SK-N-SH treated with all-trans-retinoic acid at 6 μM for 48 hours (cell line): ENCODE measurements at regions not wholly inside any gene's neighbourhood (a gene's known extent, or its start where the extent isn't known, plus 50 kb on each side); places are given as distances from the start of the nearest gene placed in this dataset.

Experiments used
- ATAC-seq: fragments of 200-7000 bp; cut with Tn5 transposase; 3 replicates; pipeline ENCODE4 v1.9.1; 2020; ENCODE audit warnings: mild to moderate bottlenecking, moderate library complexity
- ARNTL ChIP-seq: fragments of 450-650 bp; formaldehyde crosslinking; IDR thresholded peaks from 2 replicates; pipeline ENCODE4 v1.5.0; 2020; ENCODE audit warnings: low read depth, mild to moderate bottlenecking, moderate library complexity, borderline replicate concordance
- BACH2 ChIP-seq: fragments of 250-450 bp; sonication (Bioruptor Pico); IDR thresholded peaks from 2 replicates; pipeline ENCODE4 v1.9.0; 2021; ENCODE audit warnings: mild to moderate bottlenecking, borderline replicate concordance
- CSDC2 ChIP-seq: fragments of 250-450 bp; sonication (Bioruptor Pico); IDR thresholded peaks from 2 replicates; pipeline ENCODE4 v1.5.0; 2020; ENCODE audit warnings: mild to moderate bottlenecking, moderate library complexity
- CSRNP3 ChIP-seq: fragments of 250-450 bp; sonication (Bioruptor Pico); IDR thresholded peaks from 2 replicates; pipeline ENCODE4 v1.5.1; 2021; ENCODE audit warnings: mild to moderate bottlenecking, moderate library complexity
- ESRRG ChIP-seq: fragments of 250-450 bp; sonication (Bioruptor Pico); IDR thresholded peaks from 2 replicates; pipeline ENCODE4 v1.6.1; 2021; ENCODE audit warnings: mild to moderate bottlenecking
- GLIS3 ChIP-seq: fragments of 250-450 bp; sonication (Bioruptor Pico); IDR thresholded peaks from 2 replicates; pipeline ENCODE4 v1.5.0; 2020; ENCODE audit warnings: mild to moderate bottlenecking, moderate library complexity
- ISL1 ChIP-seq: fragments of 250-450 bp; sonication (Bioruptor Pico); IDR thresholded peaks from 2 replicates; pipeline ENCODE4 v2.1.2; 2022; ENCODE audit warnings: mild to moderate bottlenecking, moderate library complexity
- OSR1 ChIP-seq: fragments of 250-450 bp; sonication (Bioruptor Pico); IDR thresholded peaks from 2 replicates; pipeline ENCODE4 v1.8.0; 2022; ENCODE audit warnings: moderate library complexity, mild to moderate bottlenecking, inconsistent platforms
- PATZ1 ChIP-seq: fragments of 250-450 bp; sonication (Bioruptor Pico); IDR thresholded peaks from 2 replicates; pipeline ENCODE4 v1.8.0; 2020; ENCODE audit warnings: mild to moderate bottlenecking, moderate library complexity, borderline replicate concordance
- PPARA ChIP-seq: fragments of 250-450 bp; sonication (Bioruptor Pico); IDR thresholded peaks from 2 replicates; pipeline ENCODE4 v1.5.0; 2020; ENCODE audit warnings: mild to moderate bottlenecking, borderline replicate concordance
- RARB ChIP-seq: fragments of 250-450 bp; sonication (Bioruptor Pico); IDR thresholded peaks from 2 replicates; pipeline ENCODE4 v1.8.0; 2021; ENCODE audit warnings: mild to moderate bottlenecking, moderate library complexity
- TCF4 ChIP-seq: fragments of 250-450 bp; sonication (Bioruptor Pico); IDR thresholded peaks from 2 replicates; pipeline ENCODE4 v1.8.0; 2021; ENCODE audit warnings: mild to moderate bottlenecking, moderate library complexity, borderline replicate concordance
- TOX ChIP-seq: fragments of 250-450 bp; sonication (Bioruptor Pico); IDR thresholded peaks from 2 replicates; pipeline ENCODE4 v1.8.0; 2021; ENCODE audit warnings: mild to moderate bottlenecking, moderate library complexity, borderline replicate concordance
- ZC3H10 ChIP-seq: fragments of 250-450 bp; sonication (Bioruptor Pico); IDR thresholded peaks from 2 replicates; pipeline ENCODE4 v1.5.1; 2021; ENCODE audit warnings: mild to moderate bottlenecking, moderate library complexity
- ZFP3 ChIP-seq: fragments of 250-450 bp; sonication (Bioruptor Pico); IDR thresholded peaks from 2 replicates; pipeline ENCODE4 v1.5.0; 2020; ENCODE audit warnings: mild to moderate bottlenecking, moderate library complexity
- ZFP30 ChIP-seq: fragments of 450-650 bp; formaldehyde crosslinking; IDR thresholded peaks from 2 replicates; pipeline ENCODE4 v1.5.0; 2022; ENCODE audit warnings: mild to moderate bottlenecking, moderate library complexity
- ZNF565 ChIP-seq: fragments of 450-650 bp; formaldehyde crosslinking; conservative IDR thresholded peaks from 2 replicates; pipeline ENCODE4 v1.5.0; 2020; ENCODE audit warnings: low read depth, mild to moderate bottlenecking, moderate library complexity
- ZNF8 ChIP-seq: fragments of 450-650 bp; formaldehyde crosslinking; IDR thresholded peaks from 2 replicates; pipeline ENCODE4 v1.5.0; 2020; ENCODE audit warnings: mild to moderate bottlenecking, moderate library complexity
- TF ChIP-seq, protein P1 (sequence below): fragments of 250-450 bp; sonication (Bioruptor Pico); IDR thresholded peaks from 2 replicates; pipeline ENCODE4 v1.5.1; 2020; ENCODE audit warnings: low read depth, mild to moderate bottlenecking, moderate library complexity
- TF ChIP-seq, protein P2 (sequence below): fragments of 250-450 bp; sonication (Bioruptor Pico); IDR thresholded peaks from 2 replicates; pipeline ENCODE4 v1.5.0; 2020; ENCODE audit warnings: mild to moderate bottlenecking, moderate library complexity
- TF ChIP-seq, protein P3 (sequence below): fragments of 250-450 bp; sonication (Bioruptor Pico); IDR thresholded peaks from 2 replicates; pipeline ENCODE4 v1.8.0; 2021; ENCODE audit warnings: low read depth, mild to moderate bottlenecking, moderate library complexity, borderline replicate concordance

DNA sequence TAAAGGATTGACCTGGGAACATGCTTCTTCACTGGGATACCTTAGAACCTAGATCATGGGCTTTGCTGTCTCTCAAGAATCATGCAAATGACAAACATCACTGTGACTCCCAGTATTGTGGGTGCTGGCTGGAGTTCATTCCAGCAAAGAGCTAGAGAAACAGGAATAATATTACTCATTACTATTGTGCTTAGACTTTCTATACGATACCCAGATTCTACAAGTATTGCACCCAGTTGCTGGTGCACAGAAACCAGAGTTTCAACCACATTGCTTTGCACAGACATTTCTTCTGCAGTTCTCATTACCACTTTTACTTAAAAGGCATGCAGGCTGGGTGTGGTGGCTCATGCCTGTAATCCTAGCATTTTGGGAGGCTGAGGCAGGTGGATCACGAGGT, 220.4 kb upstream of the ZNF217 start:
- no peak for ATAC-seq
- TF ChIP-seq CSRNP3 (CRISPR knock-in tag) = no peak
- TF ChIP-seq ESRRG = no peak
- TF ChIP-seq, protein P1, sequence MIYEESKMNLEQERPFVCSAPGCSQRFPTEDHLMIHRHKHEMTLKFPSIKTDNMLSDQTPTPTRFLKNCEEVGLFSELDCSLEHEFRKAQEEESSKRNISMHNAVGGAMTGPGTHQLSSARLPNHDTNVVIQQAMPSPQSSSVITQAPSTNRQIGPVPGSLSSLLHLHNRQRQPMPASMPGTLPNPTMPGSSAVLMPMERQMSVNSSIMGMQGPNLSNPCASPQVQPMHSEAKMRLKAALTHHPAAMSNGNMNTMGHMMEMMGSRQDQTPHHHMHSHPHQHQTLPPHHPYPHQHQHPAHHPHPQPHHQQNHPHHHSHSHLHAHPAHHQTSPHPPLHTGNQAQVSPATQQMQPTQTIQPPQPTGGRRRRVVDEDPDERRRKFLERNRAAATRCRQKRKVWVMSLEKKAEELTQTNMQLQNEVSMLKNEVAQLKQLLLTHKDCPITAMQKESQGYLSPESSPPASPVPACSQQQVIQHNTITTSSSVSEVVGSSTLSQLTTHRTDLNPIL = no peak
- TF ChIP-seq ARNTL (CRISPR knock-in tag) = no peak
- no peak for TF ChIP-seq ZNF565 (CRISPR knock-in tag)
- TF ChIP-seq, protein P2, sequence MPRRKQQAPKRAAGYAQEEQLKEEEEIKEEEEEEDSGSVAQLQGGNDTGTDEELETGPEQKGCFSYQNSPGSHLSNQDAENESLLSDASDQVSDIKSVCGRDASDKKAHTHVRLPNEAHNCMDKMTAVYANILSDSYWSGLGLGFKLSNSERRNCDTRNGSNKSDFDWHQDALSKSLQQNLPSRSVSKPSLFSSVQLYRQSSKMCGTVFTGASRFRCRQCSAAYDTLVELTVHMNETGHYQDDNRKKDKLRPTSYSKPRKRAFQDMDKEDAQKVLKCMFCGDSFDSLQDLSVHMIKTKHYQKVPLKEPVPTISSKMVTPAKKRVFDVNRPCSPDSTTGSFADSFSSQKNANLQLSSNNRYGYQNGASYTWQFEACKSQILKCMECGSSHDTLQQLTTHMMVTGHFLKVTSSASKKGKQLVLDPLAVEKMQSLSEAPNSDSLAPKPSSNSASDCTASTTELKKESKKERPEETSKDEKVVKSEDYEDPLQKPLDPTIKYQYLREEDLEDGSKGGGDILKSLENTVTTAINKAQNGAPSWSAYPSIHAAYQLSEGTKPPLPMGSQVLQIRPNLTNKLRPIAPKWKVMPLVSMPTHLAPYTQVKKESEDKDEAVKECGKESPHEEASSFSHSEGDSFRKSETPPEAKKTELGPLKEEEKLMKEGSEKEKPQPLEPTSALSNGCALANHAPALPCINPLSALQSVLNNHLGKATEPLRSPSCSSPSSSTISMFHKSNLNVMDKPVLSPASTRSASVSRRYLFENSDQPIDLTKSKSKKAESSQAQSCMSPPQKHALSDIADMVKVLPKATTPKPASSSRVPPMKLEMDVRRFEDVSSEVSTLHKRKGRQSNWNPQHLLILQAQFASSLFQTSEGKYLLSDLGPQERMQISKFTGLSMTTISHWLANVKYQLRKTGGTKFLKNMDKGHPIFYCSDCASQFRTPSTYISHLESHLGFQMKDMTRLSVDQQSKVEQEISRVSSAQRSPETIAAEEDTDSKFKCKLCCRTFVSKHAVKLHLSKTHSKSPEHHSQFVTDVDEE (CRISPR knock-in tag) = no peak
- TF ChIP-seq TCF4 (CRISPR knock-in tag) = no peak
- no peak for TF ChIP-seq ZFP30 (CRISPR knock-in tag)
- no peak for TF ChIP-seq ZC3H10 (CRISPR knock-in tag)
- no peak for TF ChIP-seq TOX (CRISPR knock-in tag)
- TF ChIP-seq OSR1 (CRISPR knock-in tag) = no peak
- TF ChIP-seq, protein P3, sequence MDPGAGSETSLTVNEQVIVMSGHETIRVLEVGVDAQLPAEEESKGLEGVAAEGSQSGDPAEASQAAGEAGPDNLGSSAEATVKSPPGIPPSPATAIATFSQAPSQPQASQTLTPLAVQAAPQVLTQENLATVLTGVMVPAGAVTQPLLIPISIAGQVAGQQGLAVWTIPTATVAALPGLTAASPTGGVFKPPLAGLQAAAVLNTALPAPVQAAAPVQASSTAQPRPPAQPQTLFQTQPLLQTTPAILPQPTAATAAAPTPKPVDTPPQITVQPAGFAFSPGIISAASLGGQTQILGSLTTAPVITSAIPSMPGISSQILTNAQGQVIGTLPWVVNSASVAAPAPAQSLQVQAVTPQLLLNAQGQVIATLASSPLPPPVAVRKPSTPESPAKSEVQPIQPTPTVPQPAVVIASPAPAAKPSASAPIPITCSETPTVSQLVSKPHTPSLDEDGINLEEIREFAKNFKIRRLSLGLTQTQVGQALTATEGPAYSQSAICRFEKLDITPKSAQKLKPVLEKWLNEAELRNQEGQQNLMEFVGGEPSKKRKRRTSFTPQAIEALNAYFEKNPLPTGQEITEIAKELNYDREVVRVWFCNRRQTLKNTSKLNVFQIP (CRISPR knock-in tag) = no peak
- no peak for TF ChIP-seq GLIS3 (CRISPR knock-in tag)
- no peak for TF ChIP-seq ZNF8 (CRISPR knock-in tag)
- no peak for TF ChIP-seq PPARA
- no peak for TF ChIP-seq RARB (CRISPR knock-in tag)
- no peak for TF ChIP-seq PATZ1 (CRISPR knock-in tag)
- TF ChIP-seq ISL1 (CRISPR knock-in tag) = no peak
- TF ChIP-seq CSDC2 = no peak
- no peak for TF ChIP-seq ZFP3

DNA sequence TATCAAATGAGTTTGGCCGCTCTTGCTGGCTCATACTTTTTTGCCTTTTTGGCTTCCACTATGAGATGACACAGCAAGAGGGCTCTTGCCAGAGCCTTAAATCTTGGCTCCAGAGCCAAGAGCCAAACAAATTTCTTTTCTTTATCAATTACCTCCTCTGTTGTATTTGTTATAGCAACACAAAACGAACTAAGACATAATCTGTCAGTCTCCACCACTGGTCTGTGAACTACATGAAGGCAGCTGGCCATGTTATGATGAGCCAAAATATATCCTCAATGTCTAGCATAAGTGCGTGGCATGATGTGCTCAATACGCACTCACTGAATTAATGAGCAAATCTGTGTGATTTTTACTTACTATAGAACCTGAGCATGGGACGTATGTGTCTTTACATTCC, 220.0 kb upstream of the ZNF217 start:
- TF ChIP-seq RARB (CRISPR knock-in tag) = no peak
- TF ChIP-seq, all 23 proteins: peak for 0
- no peak; the same call in 2 of the 3 replicates for ATAC-seq

GRCh38 chr20:53811577-53811976, 217.9 kb upstream of the ZNF217 start:
- ATAC-seq = no peak
- no peak for TF ChIP-seq PATZ1 (CRISPR knock-in tag)
- no peak for TF ChIP-seq ZC3H10 (CRISPR knock-in tag)
- no peak for TF ChIP-seq BACH2
